ENCODE measurements at regions not wholly inside any gene's neighbourhood (a gene's known extent, or its start where the extent isn't known, plus 50 kb on each side); places are given as distances from the start of the nearest gene placed in this dataset.
A peak's percentile ranks its signal among the peaks of the same experiment; 100 is the strongest.

- DNase-seq, result no peak
- Histone ChIP-seq H3K4me3 (peak overlapping the region in 1 of 4 donors; percentile 42), H3K36me3 (no peaks in the 10 kb centered on the region), H3K27ac (peak overlapping the region in 1 of 4 donors; percentile 71), H3K4me1 (peaks cover 10 to 25% (median 13%) of the 10 kb centered on the region in 3 donors), H3K9me3 (no peaks in the 10 kb centered on the region), H3K27me3 (peaks cover 0 to 44% (median under 1%) of the 10 kb centered on the region in 4 donors)
- intact Hi-C loops (cut with DNase I), result loop anchor here (5.0 to 10.0 kb wide), 2 partner anchors 473 to 771 kb away; no protein-coding TSS in a partner anchor
- TF ChIP-seq POLR2A (IDR thresholded peaks at IDR 0.05) (peak in 1 of 4 donors; percentile 35), CTCF (IDR thresholded peaks at IDR 0.05) (no peak)
- 47 to 51% methylated on average over 7 of the region's 7 CpGs for WGBS, 2 donors
These were observed 257.7 kb upstream of the NFE2L3 start for GRCh38 chr7:25894002-25894901.

GRCh38 chr7:25894902-25895791, 256.9 kb upstream of the NFE2L3 start:
- 23 to 40% methylated on average over 14 to 22 of the region's 30 CpGs for WGBS, 2 donors
- no peaks in the 10 kb centered on the region for H3K36me3 ChIP-seq
- no peaks in the 10 kb centered on the region for H3K9me3 ChIP-seq
- no peak for TF ChIP-seq POLR2A (IDR thresholded peaks at IDR 0.05)
- TF ChIP-seq CTCF (IDR thresholded peaks at IDR 0.05), result peak; percentile 45 to 79 (median 69)
- peak overlapping the region in 3 of 4 donors; percentile 16 to 42 (median 18) for H3K4me3 ChIP-seq
- intact Hi-C loops (cut with DNase I), result loop anchor here (5.0 to 10.0 kb wide), 3 partner anchors 167 to 770 kb away; no protein-coding TSS in a partner anchor
- H3K27ac ChIP-seq, result peak overlapping the region in 2 of 4 donors; percentile 6 to 71
- DNase-seq, result no peak
- H3K4me1 ChIP-seq, result peaks cover 10 to 25% (median 13%) of the 10 kb centered on the region in 3 donors
- peaks cover 0 to 40% (median 0%) of the 10 kb centered on the region in 4 donors for H3K27me3 ChIP-seq

- no peak for DNase-seq
- Histone ChIP-seq H3K27me3 (peaks cover 0 to 36% (median 0%) of the 10 kb centered on the region in 4 donors), H3K9me3 (no peaks in the 10 kb centered on the region), H3K27ac (no peak overlapping the region), H3K36me3 (no peaks in the 10 kb centered on the region), H3K4me1 (peaks cover 10 to 25% (median 13%) of the 10 kb centered on the region in 3 donors), H3K4me3 (peak overlapping the region in 2 of 4 donors; percentile 18 to 42)
- TF ChIP-seq CTCF (IDR thresholded peaks at IDR 0.05) (no peak), POLR2A (IDR thresholded peaks at IDR 0.05) (no peak)
- intact Hi-C loops (cut with DNase I), result loop anchor here (5.0 to 10.0 kb wide), 2 partner anchors 167 to 769 kb away; no protein-coding TSS in a partner anchor
- 70 to 74% methylated on average over 6 of the region's 6 CpGs for WGBS, 2 donors
These were observed 256.2 kb upstream of the NFE2L3 start for GRCh38 chr7:25895792-25896171.

GRCh38 chr7:25897261-25897782, 254.7 kb upstream of the NFE2L3 start:
- DNase-seq, result no peak
- WGBS, 2 donors, result 78 to 79% methylated on average over 8 of the region's 8 CpGs
- peaks cover 0 to 25% (median 0%) of the 10 kb centered on the region in 4 donors for H3K27me3 ChIP-seq
- H3K27ac ChIP-seq, result no peak overlapping the region
- intact Hi-C loops (cut with DNase I), result loop anchor here (5.0 to 10.0 kb wide), 2 partner anchors 165 to 767 kb away; no protein-coding TSS in a partner anchor
- H3K9me3 ChIP-seq, result no peaks in the 10 kb centered on the region
- H3K4me1 ChIP-seq, result peaks cover 10 to 25% (median 13%) of the 10 kb centered on the region in 3 donors
- no peaks in the 10 kb centered on the region for H3K36me3 ChIP-seq
- no peak overlapping the region for H3K4me3 ChIP-seq
- no peak for TF ChIP-seq POLR2A (IDR thresholded peaks at IDR 0.05)
- TF ChIP-seq CTCF (IDR thresholded peaks at IDR 0.05), result no peak
